Small intestine (tissue), 7 donors: ENCODE measurements at regions not wholly inside any gene's neighbourhood (a gene's known extent, or its start where the extent isn't known, plus 50 kb on each side); places are given as distances from the start of the nearest gene placed in this dataset.

Source experiments
- DNase-seq, 2 donors: peaks; one replicate each; pipeline versions ENCODE4 v3.0.0 to v3.0.0-alpha.2; 2013
- FAIRE-seq: peaks from 2 replicates; lab custom pipeline; 2012; peaks lifted over from hg19 to GRCh38; lab: Jason Lieb, UNC
- H3K27ac ChIP-seq, 3 donors: one replicate each; pipeline ENCODE4 v1.5.1; 2013; ENCODE audit warnings: low read length in 2 of 3, mild to moderate bottlenecking in 2 of 3, control low read depth in 1 of 3, inconsistent platforms in 1 of 3, low read depth in 1 of 3, moderate library complexity in 1 of 3
- H3K27me3 ChIP-seq, 3 donors: one replicate each; pipeline ENCODE4 v1.6.1; 2013; ENCODE audit warnings: low read length in 3 of 3, inconsistent platforms in 1 of 3; ENCODE audit not compliant: control insufficient read depth in 3 of 3, insufficient read depth in 3 of 3
- H3K36me3 ChIP-seq, 3 donors: one replicate each; pipeline ENCODE4 v1.6.1; 2013; ENCODE audit warnings: low read length in 3 of 3, inconsistent platforms in 1 of 3, low read depth in 1 of 3, mild to moderate bottlenecking in 1 of 3, moderate library complexity in 1 of 3; ENCODE audit not compliant: control insufficient read depth in 3 of 3, insufficient read depth in 2 of 3
- H3K4me1 ChIP-seq, 3 donors: one replicate each; pipeline ENCODE4 v1.6.1; 2013; ENCODE audit warnings: low read length in 2 of 3, inconsistent platforms in 1 of 3, low read depth in 1 of 3, mild to moderate bottlenecking in 1 of 3, moderate library complexity in 1 of 3; ENCODE audit not compliant: control insufficient read depth in 3 of 3, insufficient read depth in 2 of 3
- H3K4me3 ChIP-seq, 3 donors: one replicate each; pipeline ENCODE4 v1.5.1; 2013; ENCODE audit warnings: low read length in 3 of 3, control low read depth in 1 of 3, inconsistent platforms in 1 of 3, low read depth in 1 of 3, mild to moderate bottlenecking in 1 of 3, moderate library complexity in 1 of 3
- H3K9me3 ChIP-seq, 2 donors: one replicate each; pipeline ENCODE4 v1.6.1; 2013; ENCODE audit warnings: low read depth in 1 of 2, low read length in 1 of 2; ENCODE audit not compliant: control insufficient read depth in 2 of 2, insufficient read depth in 1 of 2
- WGBS, 3 donors: extraction: QIAGEN DNeasy Blood & Tissue Kit; methylation state at CpG; one replicate each; pipeline ENCODE4 v1.1.7; 2013; 5-methylcytosine and 5-hydroxymethylcytosine counted together
- donor health status: healthy with polysubstance abuse.
- donor health status: control.
- donor health status: control.
- donor health status: Bipolar disorder and iron deficiency.
- donor health status: healthy.

GRCh38 chr10:53401536-53401935, 629.0 kb upstream of the MBL2 start:
- no peaks in the 10 kb centered on the region for H3K36me3 ChIP-seq
- H3K9me3 ChIP-seq: no peaks in the 10 kb centered on the region
- no peaks in the 10 kb centered on the region for H3K27me3 ChIP-seq
- DNase-seq: no peak
- H3K27ac ChIP-seq: no peak overlapping the region
- H3K4me1 ChIP-seq: no peaks in the 10 kb centered on the region
- H3K4me3 ChIP-seq: no peak overlapping the region
- no peak for FAIRE-seq

GRCh38 chr10:53396876-53397275, 624.3 kb upstream of the MBL2 start:
- 70 to 88% (median 81%) methylated on average over 2 of the region's 2 CpGs for WGBS, 3 donors
- Histone ChIP-seq H3K4me1 (no peaks in the 10 kb centered on the region), H3K27me3 (no peaks in the 10 kb centered on the region), H3K36me3 (no peaks in the 10 kb centered on the region), H3K4me3 (no peak overlapping the region), H3K9me3 (peaks cover 0 to 6% of the 10 kb centered on the region in 2 donors), H3K27ac (no peak overlapping the region)
- FAIRE-seq: no peak
- DNase-seq: no peak

- H3K4me3 ChIP-seq: no peak overlapping the region
- no peaks in the 10 kb centered on the region for H3K4me1 ChIP-seq
- peaks cover 0 to 6% of the 10 kb centered on the region in 2 donors for H3K9me3 ChIP-seq
- DNase-seq (peak in 1 of 2 donors; percentile 36), FAIRE-seq (no peak)
- no peak overlapping the region for H3K27ac ChIP-seq
- H3K27me3 ChIP-seq: no peaks in the 10 kb centered on the region
- 40 to 81% (median 57%) methylated on average over 5 of the region's 5 CpGs for WGBS, 3 donors
- no peaks in the 10 kb centered on the region for H3K36me3 ChIP-seq
These were observed 622.9 kb upstream of the MBL2 start for GRCh38 chr10:53395449-53395848.

- Histone ChIP-seq H3K27me3 (no peaks in the 10 kb centered on the region), H3K27ac (no peak overlapping the region), H3K9me3 (no peaks in the 10 kb centered on the region), H3K4me1 (no peaks in the 10 kb centered on the region), H3K36me3 (no peaks in the 10 kb centered on the region), H3K4me3 (no peak overlapping the region)
- WGBS, 3 donors: 88 to 91% (median 89%) methylated on average over 4 of the region's 4 CpGs
- no peak for FAIRE-seq
- DNase-seq: no peak
These were observed 615.0 kb upstream of the MBL2 start for GRCh38 chr10:53387562-53387961.

- no peak overlapping the region for H3K27ac ChIP-seq
- FAIRE-seq (no peak), DNase-seq (no peak)
- no peaks in the 10 kb centered on the region for H3K9me3 ChIP-seq
- no peak overlapping the region for H3K4me3 ChIP-seq
- H3K36me3 ChIP-seq: no peaks in the 10 kb centered on the region
- no peaks in the 10 kb centered on the region for H3K27me3 ChIP-seq
- peaks cover 0 to 2% (median 0%) of the 10 kb centered on the region in 3 donors for H3K4me1 ChIP-seq
- WGBS, 3 donors: 73 to 81% (median 77%) methylated on average over 3 of the region's 3 CpGs
These were observed 610.0 kb upstream of the MBL2 start for GRCh38 chr10:53382543-53382942.

GRCh38 chr10:53379956-53380355, 607.4 kb upstream of the MBL2 start:
- Histone ChIP-seq H3K27ac (no peak overlapping the region), H3K4me1 (peaks cover 0 to 2% (median 0%) of the 10 kb centered on the region in 3 donors), H3K4me3 (no peak overlapping the region), H3K9me3 (no peaks in the 10 kb centered on the region), H3K36me3 (no peaks in the 10 kb centered on the region), H3K27me3 (no peaks in the 10 kb centered on the region)
- FAIRE-seq (no peak), DNase-seq (peak; percentile 54 to 72)
- 8 to 59% (median 29%) methylated on average over 1 of the region's 1 CpG for WGBS, 3 donors

GRCh38 chr10:53370347-53370746, 597.8 kb upstream of the MBL2 start:
- DNase-seq (no peak), FAIRE-seq (no peak)
- no peaks in the 10 kb centered on the region for H3K27me3 ChIP-seq
- no peaks in the 10 kb centered on the region for H3K36me3 ChIP-seq
- WGBS, 3 donors: 80 to 87% (median 85%) methylated on average over 4 of the region's 4 CpGs
- no peaks in the 10 kb centered on the region for H3K4me1 ChIP-seq
- no peak overlapping the region for H3K4me3 ChIP-seq
- H3K27ac ChIP-seq: no peak overlapping the region
- H3K9me3 ChIP-seq: peaks cover 0 to 3% of the 10 kb centered on the region in 2 donors

- DNase-seq (no peak), FAIRE-seq (no peak)
- no peaks in the 10 kb centered on the region for H3K4me1 ChIP-seq
- no peaks in the 10 kb centered on the region for H3K36me3 ChIP-seq
- no peak overlapping the region for H3K27ac ChIP-seq
- H3K9me3 ChIP-seq: no peaks in the 10 kb centered on the region
- no peaks in the 10 kb centered on the region for H3K27me3 ChIP-seq
- WGBS, 3 donors: 69 to 77% (median 76%) methylated on average over 2 of the region's 2 CpGs
- H3K4me3 ChIP-seq: no peak overlapping the region
These were observed 589.4 kb upstream of the MBL2 start for GRCh38 chr10:53361936-53362335.

GRCh38 chr10:53361281-53361680, 588.7 kb upstream of the MBL2 start:
- Histone ChIP-seq H3K36me3 (no peaks in the 10 kb centered on the region), H3K27ac (no peak overlapping the region), H3K27me3 (no peaks in the 10 kb centered on the region), H3K4me3 (no peak overlapping the region), H3K4me1 (no peaks in the 10 kb centered on the region), H3K9me3 (no peaks in the 10 kb centered on the region)
- DNase-seq (no peak), FAIRE-seq (no peak)
- WGBS, 3 donors: 93 to 97% (median 94%) methylated on average over 1 of the region's 1 CpG
